ENCODE measurements at regions not wholly inside any gene's neighbourhood (a gene's known extent, or its start where the extent isn't known, plus 50 kb on each side); places are given as distances from the start of the nearest gene placed in this dataset.

DNA sequence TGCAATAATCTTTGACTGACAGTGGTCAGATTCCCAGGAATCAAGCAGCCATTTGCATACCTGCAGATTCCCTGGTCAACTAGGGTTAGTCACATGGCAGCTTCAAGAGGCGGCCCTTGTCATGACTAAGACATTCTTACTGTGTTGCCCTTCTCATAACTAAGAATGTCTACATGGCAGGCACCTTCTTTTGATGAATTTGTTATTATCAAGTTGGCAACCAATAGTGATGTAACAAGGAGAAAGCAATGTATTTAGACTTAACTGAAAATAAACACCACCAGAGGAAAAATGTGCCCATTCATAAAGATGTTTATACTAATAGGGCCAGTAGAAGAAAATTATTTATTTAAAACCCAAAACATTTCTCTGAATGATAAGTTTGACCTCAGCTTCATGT is 215.6 kb downstream of the TLE1 start:
- H4K20me1 ChIP-seq (ENCODE audit: low read depth), result no peaks in the 10 kb centered on the region
- no peak overlapping the region for H3K4me3 ChIP-seq
- no peaks in the 10 kb centered on the region for H3K9me3 Mint-ChIP-seq
- DNase-seq (ENCODE audit: low spot score), result no peak
- H3K27me3 ChIP-seq, result no peaks in the 10 kb centered on the region
- H3F3A ChIP-seq (ENCODE audit: low read depth), result no peaks in the 10 kb centered on the region
- peak overlapping the region; percentile 2 for H2AFZ ChIP-seq (replicated peaks)
- TF ChIP-seq EZH2 (IDR thresholded peaks at IDR 0.05) (no peak), EZH2phosphoT487 (IDR thresholded peaks at IDR 0.05) (no peak)
- TF ChIP-seq, protein P1, sequence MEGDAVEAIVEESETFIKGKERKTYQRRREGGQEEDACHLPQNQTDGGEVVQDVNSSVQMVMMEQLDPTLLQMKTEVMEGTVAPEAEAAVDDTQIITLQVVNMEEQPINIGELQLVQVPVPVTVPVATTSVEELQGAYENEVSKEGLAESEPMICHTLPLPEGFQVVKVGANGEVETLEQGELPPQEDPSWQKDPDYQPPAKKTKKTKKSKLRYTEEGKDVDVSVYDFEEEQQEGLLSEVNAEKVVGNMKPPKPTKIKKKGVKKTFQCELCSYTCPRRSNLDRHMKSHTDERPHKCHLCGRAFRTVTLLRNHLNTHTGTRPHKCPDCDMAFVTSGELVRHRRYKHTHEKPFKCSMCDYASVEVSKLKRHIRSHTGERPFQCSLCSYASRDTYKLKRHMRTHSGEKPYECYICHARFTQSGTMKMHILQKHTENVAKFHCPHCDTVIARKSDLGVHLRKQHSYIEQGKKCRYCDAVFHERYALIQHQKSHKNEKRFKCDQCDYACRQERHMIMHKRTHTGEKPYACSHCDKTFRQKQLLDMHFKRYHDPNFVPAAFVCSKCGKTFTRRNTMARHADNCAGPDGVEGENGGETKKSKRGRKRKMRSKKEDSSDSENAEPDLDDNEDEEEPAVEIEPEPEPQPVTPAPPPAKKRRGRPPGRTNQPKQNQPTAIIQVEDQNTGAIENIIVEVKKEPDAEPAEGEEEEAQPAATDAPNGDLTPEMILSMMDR (IDR thresholded peaks at IDR 0.05), result no peak
- no peak overlapping the region for H3K27ac Mint-ChIP-seq
- H3K36me3 Mint-ChIP-seq, result no peaks in the 10 kb centered on the region
- H3K36me3 ChIP-seq, result no peaks in the 10 kb centered on the region
- H3K9me3 ChIP-seq (ENCODE audit: low read depth), result no peaks in the 10 kb centered on the region
- H3K27ac ChIP-seq, result no peak overlapping the region
- peaks cover 2% of the 10 kb centered on the region for H3K27me3 Mint-ChIP-seq (ENCODE audit: insufficient read depth, low read depth)
- H3K79me2 ChIP-seq (ENCODE audit: low read depth), result no peaks in the 10 kb centered on the region
- peaks cover 5% of the 10 kb centered on the region for H3K4me1 Mint-ChIP-seq
- no peak overlapping the region for H3K9ac ChIP-seq
- no peaks in the 10 kb centered on the region for H3K4me1 ChIP-seq
- no peak overlapping the region for H3K4me3 Mint-ChIP-seq
- H3K4me2 ChIP-seq, result no peak overlapping the region

DNA sequence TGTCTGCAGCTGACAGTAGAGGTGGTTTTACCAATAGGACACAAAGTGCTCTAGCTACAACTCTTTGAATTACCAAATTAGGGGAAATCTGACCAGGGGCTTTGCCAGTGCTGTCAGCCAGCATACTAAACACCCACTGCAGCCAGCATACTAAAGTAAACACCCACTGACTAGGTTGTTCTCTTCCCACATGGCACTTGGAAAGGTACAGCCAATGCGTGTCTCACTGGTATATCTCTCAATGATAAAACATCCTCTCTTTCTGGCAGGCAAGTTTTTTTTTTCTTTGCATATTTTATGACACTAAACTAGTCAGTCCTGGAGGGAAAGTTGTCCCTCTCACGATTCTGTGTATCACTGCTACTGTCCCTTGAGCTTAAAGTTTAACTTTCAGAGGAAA is 216.1 kb downstream of the TLE1 start:
- no peak for DNase-seq (ENCODE audit: low spot score)
- H3K4me1 ChIP-seq, result no peaks in the 10 kb centered on the region
- H3K79me2 ChIP-seq (ENCODE audit: low read depth), result no peaks in the 10 kb centered on the region
- Mint-ChIP-seq H3K4me3 (no peak overlapping the region), H3K4me1 (peaks cover 5% of the 10 kb centered on the region), H3K27me3 (ENCODE audit: insufficient read depth, low read depth) (peaks cover 2% of the 10 kb centered on the region), H3K27ac (no peak overlapping the region), H3K36me3 (no peaks in the 10 kb centered on the region), H3K9me3 (no peaks in the 10 kb centered on the region)
- no peaks in the 10 kb centered on the region for H3F3A ChIP-seq (ENCODE audit: low read depth)
- no peaks in the 10 kb centered on the region for H4K20me1 ChIP-seq (ENCODE audit: low read depth)
- no peaks in the 10 kb centered on the region for H3K9me3 ChIP-seq (ENCODE audit: low read depth)
- no peak overlapping the region for H3K4me2 ChIP-seq
- no peak overlapping the region for H3K27ac ChIP-seq
- no peaks in the 10 kb centered on the region for H3K27me3 ChIP-seq
- H3K9ac ChIP-seq, result no peak overlapping the region
- H3K36me3 ChIP-seq, result no peaks in the 10 kb centered on the region
- TF ChIP-seq, protein P1 (IDR thresholded peaks at IDR 0.05), result no peak
- no peak for TF ChIP-seq EZH2phosphoT487 (IDR thresholded peaks at IDR 0.05)
- no peak for TF ChIP-seq EZH2 (IDR thresholded peaks at IDR 0.05)
- no peak overlapping the region for H3K4me3 ChIP-seq
- H2AFZ ChIP-seq (replicated peaks), result peak overlapping the region; percentile 95

DNA sequence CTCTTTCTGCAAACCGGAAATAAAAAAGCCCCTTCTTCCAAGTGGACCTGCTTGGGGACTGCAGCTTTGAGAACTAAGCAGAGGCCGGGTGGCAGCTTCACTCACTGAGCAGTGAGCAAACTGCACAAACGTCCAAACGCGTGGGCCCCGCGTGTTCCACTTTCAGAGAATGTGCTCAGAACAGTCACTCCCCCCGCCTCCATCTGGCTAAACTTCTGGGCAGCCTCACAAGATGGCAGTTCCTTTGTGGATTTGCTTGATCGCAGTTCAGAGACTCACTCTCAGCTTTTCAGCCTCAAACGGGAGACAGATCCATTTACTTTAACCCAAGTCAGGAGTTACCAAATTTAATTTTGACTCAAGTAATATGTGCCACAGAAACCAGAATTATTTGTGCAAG is 216.6 kb downstream of the TLE1 start:
- Histone ChIP-seq H3K4me1 (no peaks in the 10 kb centered on the region), H3K79me2 (ENCODE audit: low read depth) (no peaks in the 10 kb centered on the region), H3K27me3 (no peaks in the 10 kb centered on the region), H3K4me3 (no peak overlapping the region), H3K9ac (no peak overlapping the region), H3K9me3 (ENCODE audit: low read depth) (no peaks in the 10 kb centered on the region), H2AFZ (replicated peaks) (peak overlapping the region; percentile 95), H3F3A (ENCODE audit: low read depth) (no peaks in the 10 kb centered on the region), H3K36me3 (no peaks in the 10 kb centered on the region), H3K27ac (no peak overlapping the region), H3K4me2 (no peak overlapping the region), H4K20me1 (ENCODE audit: low read depth) (no peaks in the 10 kb centered on the region)
- no peak overlapping the region for H3K27ac Mint-ChIP-seq
- H3K9me3 Mint-ChIP-seq, result no peaks in the 10 kb centered on the region
- no peak overlapping the region for H3K4me3 Mint-ChIP-seq
- no peak for DNase-seq (ENCODE audit: low spot score)
- H3K36me3 Mint-ChIP-seq, result no peaks in the 10 kb centered on the region
- H3K4me1 Mint-ChIP-seq, result peaks cover 2% of the 10 kb centered on the region
- TF ChIP-seq, protein P1 (IDR thresholded peaks at IDR 0.05), result no peak
- no peak for TF ChIP-seq EZH2 (IDR thresholded peaks at IDR 0.05)
- no peak for TF ChIP-seq EZH2phosphoT487 (IDR thresholded peaks at IDR 0.05)
- peaks cover 2% of the 10 kb centered on the region for H3K27me3 Mint-ChIP-seq (ENCODE audit: insufficient read depth, low read depth)

Data from neural progenitor cell (in vitro differentiated cells).